H1 (cell line): ENCODE measurements at regions not wholly inside any gene's neighbourhood (a gene's known extent, or its start where the extent isn't known, plus 50 kb on each side); places are given as distances from the start of the nearest gene placed in this dataset.
A peak's percentile ranks its signal among the peaks of the same experiment; 100 is the strongest.

Experiments used
- CTCF ChIA-PET: fragments of 300-600 bp; sonication (Branson Sonifier 250); formaldehyde crosslinking; loops from one replicate; lab custom pipeline; 2021; ENCODE audit not compliant: partially characterized antibody; lab: Charles Lee
- POLR2A ChIA-PET: fragments of 300-600 bp; sonication (Branson Sonifier 250); formaldehyde crosslinking; loops from one replicate; lab custom pipeline; 2021; ENCODE audit warnings: inconsistent platforms; ENCODE audit not compliant: partially characterized antibody; lab: Charles Lee
- DNase-seq, 2 experiments: peaks; one replicate each; pipeline versions ENCODE4 v3.0.0 to v3.0.0-alpha.2; 2010 to 2022; ENCODE audit warnings: low spot score in 2 of 2, low read depth in 1 of 2, mixed read lengths in 1 of 2
- FAIRE-seq: peaks from 2 replicates; lab custom pipeline; 2011; peaks lifted over from hg19 to GRCh38; lab: Jason Lieb, UNC
- H2AFZ ChIP-seq: 2 replicates; pipeline ENCODE4 v1.8.1; 2012; ENCODE audit warnings: low read length, inconsistent platforms
- H2AK5ac ChIP-seq: 2 replicates; pipeline ENCODE4 v1.6.1; 2013; ENCODE audit warnings: low read depth, low read length
- H2BK120ac ChIP-seq: replicated peaks from 2 replicates; pipeline ENCODE3; 2013; ENCODE audit warnings: low read depth, low read length, inconsistent platforms
- H2BK12ac ChIP-seq: 2 replicates; pipeline ENCODE4 v1.6.1; 2013; ENCODE audit warnings: low read depth, low read length
- H2BK15ac ChIP-seq: 2 replicates; pipeline ENCODE4 v1.6.1; 2013; ENCODE audit warnings: low read length
- H2BK20ac ChIP-seq: 2 replicates; pipeline ENCODE4 v1.6.1; 2013; ENCODE audit warnings: low read length
- H2BK5ac ChIP-seq: 2 replicates; pipeline ENCODE4 v1.6.1; 2013; ENCODE audit warnings: low read depth, low read length
- H3K14ac ChIP-seq: 2 replicates; pipeline ENCODE4 v1.6.1; 2013; ENCODE audit warnings: inconsistent platforms; ENCODE audit not compliant: insufficient read length
- H3K18ac ChIP-seq: 2 replicates; pipeline ENCODE4 v1.6.1; 2013; ENCODE audit warnings: low read length; ENCODE audit errors: extremely low read depth
- H3K23ac ChIP-seq: 2 replicates; pipeline ENCODE4 v1.6.1; 2013; ENCODE audit warnings: inconsistent platforms; ENCODE audit not compliant: insufficient read length
- H3K23me2 ChIP-seq: 2 replicates; pipeline ENCODE4 v1.6.1; 2013; ENCODE audit warnings: low read depth, low read length
- H3K27ac ChIP-seq: 2 replicates; pipeline ENCODE4 v1.6.1; 2011; ENCODE audit warnings: low read depth, low read length, inconsistent platforms
- H3K27me3 ChIP-seq, 4 experiments: replicated peaks in 1 of 4; 1 replicate in 1 of 4; 2 replicates in 3 of 4; pipeline versions ENCODE4 v1.6.1 to v1.8.1; 2011 to 2013; ENCODE audit warnings: low read length in 3 of 4, mild to moderate bottlenecking in 3 of 4, inconsistent platforms in 2 of 4, mixed read lengths in 2 of 4, moderate library complexity in 1 of 4; ENCODE audit not compliant: control insufficient read depth in 3 of 4, insufficient read depth in 3 of 4; ENCODE audit errors: extremely low read depth in 1 of 4
- H3K36me3 ChIP-seq, 4 experiments: 2 replicates each; pipeline versions ENCODE4 v1.6.1 to v1.8.1; 2011 to 2013; ENCODE audit warnings: mild to moderate bottlenecking in 4 of 4, low read length in 3 of 4, moderate library complexity in 2 of 4, control low read depth in 1 of 4, inconsistent platforms in 1 of 4; ENCODE audit not compliant: insufficient read depth in 4 of 4, control insufficient read depth in 2 of 4
- H3K4ac ChIP-seq: replicated peaks from 2 replicates; pipeline ENCODE3; 2013; ENCODE audit warnings: low read length, low read depth, mixed read lengths, inconsistent platforms; ENCODE audit not compliant: insufficient read length
- H3K4me1 ChIP-seq, 4 experiments: replicated peaks in 1 of 4; 1 replicate in 1 of 4; 2 replicates in 3 of 4; pipeline versions ENCODE4 v1.6.1 to v1.8.1; 2011 to 2013; ENCODE audit warnings: low read length in 3 of 4, inconsistent platforms in 2 of 4, mixed read lengths in 1 of 4; ENCODE audit not compliant: insufficient read depth in 4 of 4, control insufficient read depth in 3 of 4
- H3K4me2 ChIP-seq, 2 experiments: 2 replicates each; pipeline versions ENCODE4 v1.6.1 to v1.8.1; 2011 to 2013; ENCODE audit warnings: low read depth in 2 of 2, low read length in 2 of 2, control low read depth in 1 of 2, inconsistent platforms in 1 of 2, mild to moderate bottlenecking in 1 of 2; ENCODE audit not compliant: insufficient read depth in 1 of 2
- H3K4me3 ChIP-seq, 4 experiments: fragments of 200-600, 300-600 bp in 1 of 4; sonication (generic), shearing (Covaris generic), sonication (Bioruptor Twin) in 1 of 4; 2 replicates each; pipeline versions ENCODE4 v1.5.1 to v1.8.1; 2011 to 2016; ENCODE audit warnings: low read length in 4 of 4, low read depth in 3 of 4, control low read depth in 2 of 4, inconsistent platforms in 2 of 4, mild to moderate bottlenecking in 2 of 4, mixed read lengths in 1 of 4, moderate library complexity in 1 of 4; ENCODE audit not compliant: insufficient read depth in 2 of 4; ENCODE audit errors: extremely low read depth in 1 of 4
- H3K56ac ChIP-seq: replicated peaks from 2 replicates; pipeline ENCODE3; 2013; ENCODE audit warnings: low read depth, mild to moderate bottlenecking, mixed read lengths, low read length, inconsistent platforms; ENCODE audit not compliant: insufficient read length
- H3K79me1 ChIP-seq: 2 replicates; pipeline ENCODE4 v1.6.1; 2013; ENCODE audit warnings: low read depth, low read length, control low read depth
- H3K79me2 ChIP-seq, 2 experiments: 2 replicates each; pipeline versions ENCODE4 v1.6.1 to v1.8.1; 2012 to 2013; ENCODE audit warnings: low read length in 2 of 2, mild to moderate bottlenecking in 2 of 2, inconsistent platforms in 1 of 2; ENCODE audit not compliant: insufficient read depth in 2 of 2, control insufficient read depth in 1 of 2
- H3K9ac ChIP-seq, 4 experiments: replicated peaks in 1 of 4; 1 replicate in 1 of 4; 2 replicates in 3 of 4; pipeline versions ENCODE4 v1.6.1 to v1.8.1; 2011 to 2013; ENCODE audit warnings: low read depth in 3 of 4, low read length in 3 of 4, control low read depth in 2 of 4, mild to moderate bottlenecking in 2 of 4, moderate library complexity in 2 of 4, inconsistent platforms in 1 of 4; ENCODE audit errors: extremely low read depth in 1 of 4
- H3K9me3 ChIP-seq, 2 experiments: 2 replicates each; pipeline versions ENCODE4 v1.6.1 to v1.8.1; 2012 to 2013; ENCODE audit warnings: mild to moderate bottlenecking in 2 of 2, moderate library complexity in 2 of 2, control low read depth in 1 of 2, inconsistent platforms in 1 of 2, low read depth in 1 of 2, low read length in 1 of 2, mixed read lengths in 1 of 2; ENCODE audit not compliant: insufficient read depth in 2 of 2
- H4K20me1 ChIP-seq, 2 experiments: replicated peaks in 1 of 2; 2 replicates each; pipeline versions ENCODE3 to v1.8.1; 2011 to 2013; ENCODE audit warnings: inconsistent platforms in 2 of 2, low read length in 2 of 2, mild to moderate bottlenecking in 1 of 2; ENCODE audit not compliant: insufficient read depth in 2 of 2, control insufficient read depth in 1 of 2
- H4K5ac ChIP-seq: 2 replicates; pipeline ENCODE4 v1.6.1; 2013; ENCODE audit warnings: low read length, low read depth, mixed read lengths, inconsistent platforms; ENCODE audit not compliant: insufficient read length
- H4K8ac ChIP-seq: 2 replicates; pipeline ENCODE4 v1.8.0; 2013; ENCODE audit warnings: mild to moderate bottlenecking, moderate library complexity, low read length, inconsistent platforms; ENCODE audit not compliant: insufficient read depth; ENCODE audit errors: extremely low read depth
- H4K91ac ChIP-seq: replicated peaks from 2 replicates; pipeline ENCODE3; 2013; ENCODE audit warnings: low read length, mixed read lengths, inconsistent platforms; ENCODE audit not compliant: insufficient read length
- BRCA1 ChIP-seq: IDR thresholded peaks from 2 replicates; pipeline ENCODE4 v1.6.1; 2012; ENCODE audit warnings: low read depth, low read length, improper control_type of control experiment
- EGR1 ChIP-seq: IDR thresholded peaks from 2 replicates; pipeline ENCODE4 v1.6.1; 2011; ENCODE audit warnings: low read depth, low read length, borderline replicate concordance
- EP300 ChIP-seq, 2 experiments: IDR thresholded peaks; 1 replicate in 1 of 2; 2 replicates in 1 of 2; pipeline ENCODE4 v1.6.1; 2011 to 2012; ENCODE audit warnings: low read depth in 2 of 2, low read length in 2 of 2, mild to moderate bottlenecking in 2 of 2, borderline replicate concordance in 1 of 2, inconsistent platforms in 1 of 2, moderate library complexity in 1 of 2
- FOSL1 ChIP-seq: IDR thresholded peaks from 2 replicates; pipeline ENCODE4 v1.6.1; 2011; ENCODE audit warnings: mild to moderate bottlenecking, low read depth, low read length, moderate library complexity; ENCODE audit not compliant: insufficient read depth
- KDM4A ChIP-seq: IDR thresholded peaks from one replicate; pipeline ENCODE4 v1.7.1; 2012; ENCODE audit warnings: low read depth, mild to moderate bottlenecking, moderate library complexity, low read length, inconsistent platforms; ENCODE audit not compliant: severe bottlenecking
- MAFK ChIP-seq: IDR thresholded peaks from 2 replicates; pipeline ENCODE4 v1.6.1; 2012; ENCODE audit warnings: low read depth, mild to moderate bottlenecking, improper control_type of control experiment, low read length
- PHF8 ChIP-seq: fragments of 200-600 bp; sonication (generic); conservative IDR thresholded peaks from 2 replicates; pipeline ENCODE4 v1.7.1; 2012; ENCODE audit warnings: low read depth, mild to moderate bottlenecking, inconsistent platforms, low read length, moderate library complexity
- SAP30 ChIP-seq: fragments of 300-600 bp; sonication (generic); IDR thresholded peaks from 2 replicates; pipeline ENCODE4 v1.7.1; 2012; ENCODE audit warnings: low read length, moderate library complexity, mild to moderate bottlenecking, inconsistent platforms; ENCODE audit not compliant: insufficient read depth, insufficient replicate concordance
- SIX5 ChIP-seq: IDR thresholded peaks from 2 replicates; pipeline ENCODE4 v1.6.1; 2011; ENCODE audit warnings: mild to moderate bottlenecking, low read depth, low read length
- SUZ12 ChIP-seq: fragments of 200-600 bp; sonication (generic); IDR thresholded peaks from 2 replicates; pipeline ENCODE4 v1.6.1; 2012; ENCODE audit warnings: mild to moderate bottlenecking, inconsistent platforms, low read length, moderate library complexity, mixed read lengths
- TEAD4 ChIP-seq: IDR thresholded peaks from 2 replicates; pipeline ENCODE4 v1.6.1; 2012; ENCODE audit warnings: low read depth, low read length, inconsistent platforms, mixed read lengths
- USF2 ChIP-seq: IDR thresholded peaks from 2 replicates; pipeline ENCODE4 v1.6.1; 2011; ENCODE audit warnings: low read length, improper control_type of control experiment
- ZNF274 ChIP-seq: IDR thresholded peaks from 2 replicates; pipeline ENCODE4 v1.7.0; 2012; ENCODE audit warnings: low read length, borderline replicate concordance; ENCODE audit errors: extremely low read depth
- WGBS, 2 experiments: shearing (Covaris generic) in 1 of 2; methylation state at CpG; one replicate each; pipeline versions ENCODE4 v1.1.6 to v1.1.7; 2013 to 2015; ENCODE audit warnings: low lambda C conversion rate in 2 of 2, mixed read lengths in 2 of 2, inconsistent platforms in 1 of 2, low coverage in 1 of 2, missing lambda C conversion rate in 1 of 2; ENCODE audit not compliant: insufficient replicate concordance in 2 of 2, insufficient coverage in 1 of 2, insufficient read length in 1 of 2; ENCODE audit errors: extremely low coverage in 1 of 2, missing lambda C conversion rate in 1 of 2; 5-methylcytosine and 5-hydroxymethylcytosine counted together

- POLR2A ChIA-PET = interaction anchor here (0.6 kb wide), 1 partner anchor 465 kb away, joined by 3 read pairs; no protein-coding TSS in a partner anchor
- no peak overlapping the region for H4K91ac ChIP-seq
- FAIRE-seq = no peak
- no peak overlapping the region for H3K4me2 ChIP-seq
- peaks cover 0 to 1% (median 0%) of the 10 kb centered on the region in 4 experiments; a peak in 1 of 7 replicates for H3K27me3 ChIP-seq
- no peak overlapping the region for H3K18ac ChIP-seq
- no peak overlapping the region for H4K8ac ChIP-seq
- H2BK12ac ChIP-seq = no peak overlapping the region
- H3K23ac ChIP-seq = no peak overlapping the region
- H3K14ac ChIP-seq = no peak overlapping the region
- H3K79me1 ChIP-seq = no peaks in the 10 kb centered on the region
- H4K20me1 ChIP-seq = no peaks in the 10 kb centered on the region
- peak overlapping the region; percentile 62; the same call in 1 of the 2 replicates for H2AFZ ChIP-seq
- H3K9ac ChIP-seq = no peak overlapping the region
- H2BK20ac ChIP-seq = no peak overlapping the region
- H3K4ac ChIP-seq = no peak overlapping the region
- no peaks in the 10 kb centered on the region for H3K79me2 ChIP-seq
- no peaks in the 10 kb centered on the region for H3K23me2 ChIP-seq
- CTCF ChIA-PET = interaction anchor here (0.6 to 1.9 kb wide), 3 partner anchors 26 to 98 kb away, joined by 3 to 4 read pairs (median 3); no protein-coding TSS in a partner anchor
- no peak overlapping the region for H2AK5ac ChIP-seq
- H2BK120ac ChIP-seq = no peak overlapping the region
- H3K9me3 ChIP-seq = no peaks in the 10 kb centered on the region
- no peak overlapping the region for H3K27ac ChIP-seq
- 85% methylated on average over 1 of the region's 1 CpG; no CpG with 5 or more reads in 1 of the 2 experiments for WGBS, 2 experiments
- no peak overlapping the region for H3K56ac ChIP-seq
- H3K4me1 ChIP-seq = no peaks in the 10 kb centered on the region
- no peak overlapping the region for H2BK5ac ChIP-seq
- no peaks in the 10 kb centered on the region for H3K36me3 ChIP-seq
- no peak overlapping the region for H3K4me3 ChIP-seq
- H2BK15ac ChIP-seq = no peak overlapping the region
- DNase-seq = no peak
- H4K5ac ChIP-seq = no peak overlapping the region
- TF ChIP-seq KDM4A (no peak), TEAD4 (no peak), USF2 (no peak), MAFK (no peak), PHF8 (no peak), EP300 (IDR thresholded peaks at IDR 0.05; ENCODE audit: borderline replicate concordance in 1 of 2, low read depth in 2 of 2, low read length in 2 of 2) (no peak), SIX5 (no peak), ZNF274 (no peak), FOSL1 (no peak), EGR1 (no peak), SUZ12 (no peak), BRCA1 (no peak), SAP30 (no peak)
These were observed 523.7 kb upstream of the HTR2A start for GRCh38 chr13:47420568-47420967.
